ENCODE measurements at regions not wholly inside any gene's neighbourhood (a gene's known extent, or its start where the extent isn't known, plus 50 kb on each side); places are given as distances from the start of the nearest gene placed in this dataset.

DNA sequence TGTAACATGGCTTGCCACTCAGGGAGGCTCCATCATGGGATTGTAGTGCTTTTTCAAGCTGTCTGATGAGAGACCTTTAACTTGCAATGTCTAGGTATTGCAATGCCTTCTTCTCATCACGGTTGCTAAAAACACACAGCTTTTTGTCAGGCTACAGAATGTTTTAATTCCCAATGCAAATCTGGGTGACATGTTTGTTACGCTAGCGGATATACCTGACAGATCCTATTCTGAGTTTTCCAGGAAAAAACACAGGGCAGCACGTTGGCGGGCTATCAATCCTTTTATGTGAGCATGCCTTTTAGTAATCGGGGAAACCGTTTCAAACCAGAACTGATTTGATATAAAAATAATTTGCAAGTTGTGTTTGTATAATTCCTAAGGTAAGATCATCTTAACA, 577.2 kb upstream of the MAP3K7 start:
- TF ChIP-seq, protein P1, sequence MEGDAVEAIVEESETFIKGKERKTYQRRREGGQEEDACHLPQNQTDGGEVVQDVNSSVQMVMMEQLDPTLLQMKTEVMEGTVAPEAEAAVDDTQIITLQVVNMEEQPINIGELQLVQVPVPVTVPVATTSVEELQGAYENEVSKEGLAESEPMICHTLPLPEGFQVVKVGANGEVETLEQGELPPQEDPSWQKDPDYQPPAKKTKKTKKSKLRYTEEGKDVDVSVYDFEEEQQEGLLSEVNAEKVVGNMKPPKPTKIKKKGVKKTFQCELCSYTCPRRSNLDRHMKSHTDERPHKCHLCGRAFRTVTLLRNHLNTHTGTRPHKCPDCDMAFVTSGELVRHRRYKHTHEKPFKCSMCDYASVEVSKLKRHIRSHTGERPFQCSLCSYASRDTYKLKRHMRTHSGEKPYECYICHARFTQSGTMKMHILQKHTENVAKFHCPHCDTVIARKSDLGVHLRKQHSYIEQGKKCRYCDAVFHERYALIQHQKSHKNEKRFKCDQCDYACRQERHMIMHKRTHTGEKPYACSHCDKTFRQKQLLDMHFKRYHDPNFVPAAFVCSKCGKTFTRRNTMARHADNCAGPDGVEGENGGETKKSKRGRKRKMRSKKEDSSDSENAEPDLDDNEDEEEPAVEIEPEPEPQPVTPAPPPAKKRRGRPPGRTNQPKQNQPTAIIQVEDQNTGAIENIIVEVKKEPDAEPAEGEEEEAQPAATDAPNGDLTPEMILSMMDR (IDR thresholded peaks at IDR 0.05) = no peak
- TF ChIP-seq POLR2A (IDR thresholded peaks at IDR 0.05) = no peak

Data from thyroid gland (tissue), 4 donors.